ENCODE measurements at regions not wholly inside any gene's neighbourhood (a gene's known extent, or its start where the extent isn't known, plus 50 kb on each side); places are given as distances from the start of the nearest gene placed in this dataset.

GRCh38 chr10:120972259-120972658 is 121.1 kb downstream of the WDR11 start:
- H3K9ac ChIP-seq (ENCODE audit: low read length), result no peak overlapping the region
- peaks cover 0 to 12% (median 5%) of the 10 kb centered on the region in 3 donors for H3K9me3 ChIP-seq (ENCODE audit: control extremely low read depth in 1 of 3, control insufficient read depth in 2 of 3, insufficient read depth in 1 of 3, low read length in 2 of 3)
- no peak overlapping the region for H3K4me2 ChIP-seq (replicated peaks; ENCODE audit: low read depth, low read length, poor library complexity, severe bottlenecking)
- no peaks in the 10 kb centered on the region for H3K79me2 ChIP-seq (ENCODE audit: control insufficient read depth, insufficient read depth, low read length)
- Mint-ChIP-seq H3K27ac (no peak overlapping the region), H3K4me3 (no peak overlapping the region), H3K27me3 (peaks cover 53% of the 10 kb centered on the region), H3K4me1 (no peaks in the 10 kb centered on the region), H3K9me3 (ENCODE audit: insufficient read depth) (peaks cover 9% of the 10 kb centered on the region)
- H2AFZ ChIP-seq (ENCODE audit: insufficient read depth, low read depth, low read length, poor library complexity, severe bottlenecking), result no peak overlapping the region
- ChIA-PET CTCF (no interaction called here), POLR2A (no interaction called here)
- no peak overlapping the region for H3K27ac ChIP-seq (ENCODE audit: low read length in 2 of 2)
- TF ChIP-seq EZH2 (IDR thresholded peaks at IDR 0.05; ENCODE audit: borderline replicate concordance, insufficient read depth, low read depth, low read length, poor library complexity, severe bottlenecking) (no peak), CTCF (IDR thresholded peaks at IDR 0.05) (no peak)
- no CpG with 5 or more reads among the region's 2 CpGs for WGBS (ENCODE audit: insufficient coverage)
- no peaks in the 10 kb centered on the region for H3K36me3 ChIP-seq (replicated peaks in 1 of 2; ENCODE audit: control extremely low read depth in 1 of 2, control insufficient read depth in 1 of 2, extremely low read depth in 1 of 2, insufficient read depth in 2 of 2, low read length in 1 of 2)
- no peaks in the 10 kb centered on the region for H3K4me1 ChIP-seq (ENCODE audit: control insufficient read depth in 2 of 2, insufficient read depth in 2 of 2, low read length in 2 of 2)
- no peak for DNase-seq
- ATAC-seq (ENCODE audit: low read depth), result no peak
- intact Hi-C loops (cut with micrococcal nuclease), result no loop called here
- no peak overlapping the region for H3K4me3 ChIP-seq (ENCODE audit: control extremely low read depth in 1 of 5, extremely low read depth in 1 of 5, insufficient read depth in 1 of 5, low read depth in 2 of 5, low read length in 4 of 5)
- peaks cover 0 to 17% (median 5%) of the 10 kb centered on the region in 4 experiments for H3K27me3 ChIP-seq (replicated peaks in 1 of 4; ENCODE audit: control extremely low read depth in 1 of 4, control insufficient read depth in 3 of 4, insufficient read depth in 4 of 4, low read length in 3 of 4)
- no peaks in the 10 kb centered on the region for H4K20me1 ChIP-seq (ENCODE audit: control insufficient read depth, insufficient read depth, low read length, poor library complexity, severe bottlenecking)

- ChIA-PET POLR2A (no interaction called here), CTCF (no interaction called here)
- peaks cover 0 to 23% (median 0%) of the 10 kb centered on the region in 3 donors for H3K9me3 ChIP-seq (ENCODE audit: control extremely low read depth in 1 of 3, control insufficient read depth in 2 of 3, insufficient read depth in 1 of 3, low read length in 2 of 3)
- peaks cover 0 to 25% (median 9%) of the 10 kb centered on the region in 4 experiments for H3K27me3 ChIP-seq (replicated peaks in 1 of 4; ENCODE audit: control extremely low read depth in 1 of 4, control insufficient read depth in 3 of 4, insufficient read depth in 4 of 4, low read length in 3 of 4)
- no peak for DNase-seq
- WGBS (ENCODE audit: insufficient coverage), result no CpG with 5 or more reads among the region's 4 CpGs
- ATAC-seq (ENCODE audit: low read depth), result no peak
- no peak for TF ChIP-seq EZH2 (IDR thresholded peaks at IDR 0.05; ENCODE audit: borderline replicate concordance, insufficient read depth, low read depth, low read length, poor library complexity, severe bottlenecking)
- no peak for TF ChIP-seq CTCF (IDR thresholded peaks at IDR 0.05)
- no peak overlapping the region for H2AFZ ChIP-seq (ENCODE audit: insufficient read depth, low read depth, low read length, poor library complexity, severe bottlenecking)
- no peak overlapping the region for H3K4me3 ChIP-seq (ENCODE audit: control extremely low read depth in 1 of 5, extremely low read depth in 1 of 5, insufficient read depth in 1 of 5, low read depth in 2 of 5, low read length in 4 of 5)
- Mint-ChIP-seq H3K9me3 (ENCODE audit: insufficient read depth) (peaks cover 9% of the 10 kb centered on the region), H3K4me3 (no peak overlapping the region), H3K4me1 (peaks cover 7% of the 10 kb centered on the region), H3K27ac (no peak overlapping the region), H3K27me3 (peaks cover 56% of the 10 kb centered on the region)
- peaks cover 0 to 6% of the 10 kb centered on the region in 2 donors for H3K4me1 ChIP-seq (ENCODE audit: control insufficient read depth in 2 of 2, insufficient read depth in 2 of 2, low read length in 2 of 2)
- H3K36me3 ChIP-seq (replicated peaks in 1 of 2; ENCODE audit: control extremely low read depth in 1 of 2, control insufficient read depth in 1 of 2, extremely low read depth in 1 of 2, insufficient read depth in 2 of 2, low read length in 1 of 2), result no peaks in the 10 kb centered on the region
- no peaks in the 10 kb centered on the region for H3K79me2 ChIP-seq (ENCODE audit: control insufficient read depth, insufficient read depth, low read length)
- intact Hi-C loops (cut with micrococcal nuclease), result no loop called here
- no peak overlapping the region for H3K9ac ChIP-seq (ENCODE audit: low read length)
- no peak overlapping the region for H3K27ac ChIP-seq (ENCODE audit: low read length in 2 of 2)
- H3K4me2 ChIP-seq (replicated peaks; ENCODE audit: low read depth, low read length, poor library complexity, severe bottlenecking), result no peak overlapping the region
- H4K20me1 ChIP-seq (ENCODE audit: control insufficient read depth, insufficient read depth, low read length, poor library complexity, severe bottlenecking), result no peaks in the 10 kb centered on the region
Measured at GRCh38 chr10:120975072-120975867, 124.1 kb downstream of the WDR11 start.

Data from B cell (primary cell).